ENCODE measurements at regions not wholly inside any gene's neighbourhood (a gene's known extent, or its start where the extent isn't known, plus 50 kb on each side); places are given as distances from the start of the nearest gene placed in this dataset.
"Not testable (repeated sequence)": the region's sequence is repeated elsewhere in the genome, so short reads cannot be mapped to it uniquely, and the experiment has no call there.

GRCh38 chr5:99437986-99438385, 509.2 kb upstream of the CHD1 start:
- H3K4me3 ChIP-seq (ENCODE audit: low read length) = no peak overlapping the region
- no peak overlapping the region for H2AFZ ChIP-seq (ENCODE audit: low read length)
- no peaks in the 10 kb centered on the region for H3K9me3 ChIP-seq (replicated peaks; ENCODE audit: insufficient read depth, low read length)
- DNase-seq = no peak
- H3F3A ChIP-seq (ENCODE audit: insufficient read depth, low read length) = no peaks in the 10 kb centered on the region
- no peak for TF ChIP-seq CTCF (IDR thresholded peaks at IDR 0.05; ENCODE audit: low read length)
- no peak for TF ChIP-seq EZH2phosphoT487 (IDR thresholded peaks at IDR 0.05; ENCODE audit: low read length)
- no peak for TF ChIP-seq EZH2 (optimal IDR thresholded peaks at IDR 0.05; ENCODE audit: low read depth, low read length)
- no peak overlapping the region for H3K27ac ChIP-seq (ENCODE audit: low read length)
- H3K9me2 ChIP-seq (replicated peaks; ENCODE audit: insufficient read depth, low read length) = no peaks in the 10 kb centered on the region
- no peaks in the 10 kb centered on the region for H3K36me3 ChIP-seq (replicated peaks; ENCODE audit: insufficient read depth, low read length)
- H3K9ac ChIP-seq (ENCODE audit: low read length) = no peak overlapping the region
- H3K79me2 ChIP-seq (ENCODE audit: low read length) = no peaks in the 10 kb centered on the region
- no peak overlapping the region for H3K4me2 ChIP-seq (ENCODE audit: low read depth, low read length)
- H3K4me1 ChIP-seq (ENCODE audit: low read length) = no peaks in the 10 kb centered on the region
- H3K27me3 ChIP-seq (replicated peaks; ENCODE audit: insufficient read depth, low read length) = no peaks in the 10 kb centered on the region
- H4K20me1 ChIP-seq (ENCODE audit: insufficient read depth, low read length) = no peaks in the 10 kb centered on the region

- H3K79me2 ChIP-seq (ENCODE audit: low read length); H3K36me3 ChIP-seq (replicated peaks; ENCODE audit: insufficient read depth, low read length); H2AFZ ChIP-seq (ENCODE audit: low read length); H3K27ac ChIP-seq (ENCODE audit: low read length); H3K4me3 ChIP-seq (ENCODE audit: low read length); H4K20me1 ChIP-seq (ENCODE audit: insufficient read depth, low read length); H3K9me3 ChIP-seq (replicated peaks; ENCODE audit: insufficient read depth, low read length); H3F3A ChIP-seq (ENCODE audit: insufficient read depth, low read length); H3K27me3 ChIP-seq (replicated peaks; ENCODE audit: insufficient read depth, low read length); H3K4me1 ChIP-seq (ENCODE audit: low read length); H3K9me2 ChIP-seq (replicated peaks; ENCODE audit: insufficient read depth, low read length); DNase-seq; H3K4me2 ChIP-seq (ENCODE audit: low read depth, low read length); H3K9ac ChIP-seq (ENCODE audit: low read length): not testable (repeated sequence)
These were observed 494.6 kb upstream of the CHD1 start for GRCh38 chr5:99423396-99423795.

- H3K4me1 ChIP-seq (ENCODE audit: low read length); H3K9ac ChIP-seq (ENCODE audit: low read length); H3K27ac ChIP-seq (ENCODE audit: low read length); H3K27me3 ChIP-seq (replicated peaks; ENCODE audit: insufficient read depth, low read length); H4K20me1 ChIP-seq (ENCODE audit: insufficient read depth, low read length); DNase-seq; H3F3A ChIP-seq (ENCODE audit: insufficient read depth, low read length); H3K9me2 ChIP-seq (replicated peaks; ENCODE audit: insufficient read depth, low read length); H3K36me3 ChIP-seq (replicated peaks; ENCODE audit: insufficient read depth, low read length); H2AFZ ChIP-seq (ENCODE audit: low read length); H3K4me3 ChIP-seq (ENCODE audit: low read length); H3K79me2 ChIP-seq (ENCODE audit: low read length); H3K9me3 ChIP-seq (replicated peaks; ENCODE audit: insufficient read depth, low read length); H3K4me2 ChIP-seq (ENCODE audit: low read depth, low read length): not testable (repeated sequence)
These were observed 489.8 kb upstream of the CHD1 start for GRCh38 chr5:99418640-99419039.

GRCh38 chr5:99410386-99410785, 481.6 kb upstream of the CHD1 start:
- not testable (repeated sequence) for H3K4me3 ChIP-seq (ENCODE audit: low read length); H3K4me1 ChIP-seq (ENCODE audit: low read length); H3F3A ChIP-seq (ENCODE audit: insufficient read depth, low read length); H3K36me3 ChIP-seq (replicated peaks; ENCODE audit: insufficient read depth, low read length); H2AFZ ChIP-seq (ENCODE audit: low read length); H3K27me3 ChIP-seq (replicated peaks; ENCODE audit: insufficient read depth, low read length); H3K9me3 ChIP-seq (replicated peaks; ENCODE audit: insufficient read depth, low read length); H4K20me1 ChIP-seq (ENCODE audit: insufficient read depth, low read length); H3K79me2 ChIP-seq (ENCODE audit: low read length); H3K9ac ChIP-seq (ENCODE audit: low read length); H3K9me2 ChIP-seq (replicated peaks; ENCODE audit: insufficient read depth, low read length); H3K4me2 ChIP-seq (ENCODE audit: low read depth, low read length); DNase-seq; H3K27ac ChIP-seq (ENCODE audit: low read length)

- H3K9me3 ChIP-seq (replicated peaks; ENCODE audit: insufficient read depth, low read length); H3K79me2 ChIP-seq (ENCODE audit: low read length); H3K9ac ChIP-seq (ENCODE audit: low read length); H3K36me3 ChIP-seq (replicated peaks; ENCODE audit: insufficient read depth, low read length); H3K27me3 ChIP-seq (replicated peaks; ENCODE audit: insufficient read depth, low read length); H3K4me1 ChIP-seq (ENCODE audit: low read length); H3K4me2 ChIP-seq (ENCODE audit: low read depth, low read length); H4K20me1 ChIP-seq (ENCODE audit: insufficient read depth, low read length); H3K27ac ChIP-seq (ENCODE audit: low read length); DNase-seq; H3K4me3 ChIP-seq (ENCODE audit: low read length); H2AFZ ChIP-seq (ENCODE audit: low read length); H3K9me2 ChIP-seq (replicated peaks; ENCODE audit: insufficient read depth, low read length); H3F3A ChIP-seq (ENCODE audit: insufficient read depth, low read length): not testable (repeated sequence)
These were observed 476.0 kb upstream of the CHD1 start for GRCh38 chr5:99404764-99405302.

GRCh38 chr5:99400571-99400970, 471.8 kb upstream of the CHD1 start:
- H3K27me3 ChIP-seq (replicated peaks; ENCODE audit: insufficient read depth, low read length); H3K9ac ChIP-seq (ENCODE audit: low read length); H3K36me3 ChIP-seq (replicated peaks; ENCODE audit: insufficient read depth, low read length); H3K79me2 ChIP-seq (ENCODE audit: low read length); H3K9me3 ChIP-seq (replicated peaks; ENCODE audit: insufficient read depth, low read length); H2AFZ ChIP-seq (ENCODE audit: low read length); DNase-seq; H3K4me1 ChIP-seq (ENCODE audit: low read length); H3K27ac ChIP-seq (ENCODE audit: low read length); H3K4me3 ChIP-seq (ENCODE audit: low read length); H4K20me1 ChIP-seq (ENCODE audit: insufficient read depth, low read length); H3K9me2 ChIP-seq (replicated peaks; ENCODE audit: insufficient read depth, low read length); H3F3A ChIP-seq (ENCODE audit: insufficient read depth, low read length); H3K4me2 ChIP-seq (ENCODE audit: low read depth, low read length): not testable (repeated sequence)

All from MM.1S (cell line).